Neural cell (in vitro differentiated cells): ENCODE measurements at regions not wholly inside any gene's neighbourhood (a gene's known extent, or its start where the extent isn't known, plus 50 kb on each side); places are given as distances from the start of the nearest gene placed in this dataset.

Experiments
- CTCF ChIP-seq: fragments of 450-650 bp; IDR thresholded peaks from 2 replicates; pipeline ENCODE4 v1.5.1; 2014; ENCODE audit warnings: antibody characterized with exemption, mild to moderate bottlenecking, moderate library complexity; ENCODE audit not compliant: poor library complexity, severe bottlenecking
- EZH2 ChIP-seq: fragments of 200-600, 300-800 bp; shearing (Covaris generic), sonication (generic); IDR thresholded peaks from 2 replicates; pipeline ENCODE4 v1.6.1; 2014; ENCODE audit warnings: antibody characterized with exemption, low read length, borderline replicate concordance, mild to moderate bottlenecking; ENCODE audit not compliant: insufficient read depth, poor library complexity, severe bottlenecking
- POLR2AphosphoS5 ChIP-seq: IDR thresholded peaks from 2 replicates; pipeline ENCODE4 v1.6.1; 2012
- REST ChIP-seq: IDR thresholded peaks from 2 replicates; pipeline ENCODE4 v1.6.1; 2012; ENCODE audit warnings: borderline replicate concordance
- SMC3 ChIP-seq: fragments of 450-650 bp; conservative IDR thresholded peaks from 2 replicates; pipeline ENCODE4 v1.6.1; 2014; ENCODE audit warnings: antibody characterized with exemption, mild to moderate bottlenecking, moderate library complexity; ENCODE audit not compliant: poor library complexity

GRCh38 chr16:26599785-26600104 is 467.0 kb upstream of the C16orf82 start:
- TF ChIP-seq CTCF (no peak), REST (no peak), EZH2 (no peak), SMC3 (no peak), POLR2AphosphoS5 (no peak)
